NB4 (cell line): ENCODE measurements at regions not wholly inside any gene's neighbourhood (a gene's known extent, or its start where the extent isn't known, plus 50 kb on each side); places are given as distances from the start of the nearest gene placed in this dataset.

ENCODE experiments used
- CTCF ChIP-seq: IDR thresholded peaks from one replicate; pipeline ENCODE4 v1.5.1; 2012; ENCODE audit warnings: low read depth, low read length
- MAX ChIP-seq: IDR thresholded peaks from 2 replicates; pipeline ENCODE4 v1.6.1; 2011; ENCODE audit warnings: low read depth, low read length
- MYC ChIP-seq: IDR thresholded peaks from 2 replicates; pipeline ENCODE4 v1.6.1; 2011; ENCODE audit warnings: low read depth, low read length
- POLR2A ChIP-seq: IDR thresholded peaks from 2 replicates; pipeline ENCODE4 v1.6.1; 2011; ENCODE audit warnings: mild to moderate bottlenecking; ENCODE audit not compliant: insufficient read length; ENCODE audit errors: extremely low read depth

- TF ChIP-seq CTCF (no peak), POLR2A (no peak), MAX (no peak), MYC (no peak)
These were observed 120.4 kb downstream of the TOMM20 start for GRCh38 chr1:235008239-235008638.
